ENCODE measurements at regions not wholly inside any gene's neighbourhood (a gene's known extent, or its start where the extent isn't known, plus 50 kb on each side); places are given as distances from the start of the nearest gene placed in this dataset.

- TF ChIP-seq CTCF (IDR thresholded peaks at IDR 0.05) (no peak), POLR2A (IDR thresholded peaks at IDR 0.05) (no peak)
Measured at GRCh38 chr7:25369786-25370185, 141.5 kb upstream of the NPVF start.

Data from adrenal gland (tissue), 5 donors.